ENCODE measurements at regions not wholly inside any gene's neighbourhood (a gene's known extent, or its start where the extent isn't known, plus 50 kb on each side); places are given as distances from the start of the nearest gene placed in this dataset.

DNA sequence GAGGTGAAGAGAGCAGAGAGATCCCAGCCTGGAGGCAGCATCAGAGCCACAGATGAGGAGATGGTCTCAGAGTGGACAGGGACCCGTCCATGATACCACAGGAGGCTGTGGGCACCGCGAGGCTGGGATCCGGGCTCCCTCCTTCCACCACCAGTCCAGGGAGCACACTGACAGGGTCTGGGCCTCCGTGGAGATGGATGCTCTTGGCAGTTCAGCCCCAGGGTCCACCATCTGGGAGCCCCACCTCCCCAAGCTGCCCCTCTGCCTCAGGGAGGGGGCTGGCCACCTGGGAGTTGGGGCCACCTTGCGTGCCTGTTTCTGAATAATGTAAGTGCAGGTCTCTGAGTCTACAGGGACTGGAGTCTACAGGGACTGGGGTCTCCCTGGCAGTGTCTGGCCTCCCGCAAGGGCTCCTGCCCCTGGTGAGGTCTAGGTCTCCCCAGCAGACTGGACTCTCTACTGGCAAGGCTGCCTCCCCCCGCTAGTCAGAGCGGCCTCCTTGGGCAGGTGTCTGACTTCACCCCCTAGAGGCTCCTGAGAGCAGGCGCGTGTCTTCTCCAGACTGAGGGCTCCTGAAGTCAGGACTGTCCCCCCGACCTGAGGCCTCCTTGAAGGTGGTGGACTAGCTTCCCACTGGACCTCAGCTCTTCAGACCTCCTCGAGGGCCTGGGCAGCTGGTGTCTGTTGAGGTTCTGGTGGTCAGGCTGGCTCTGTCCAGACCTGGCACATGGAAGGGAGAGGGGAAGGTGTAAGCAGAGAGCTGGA, 218.5 kb downstream of the PTPRU start:
- DNase-seq (ENCODE audit: low read depth in 3 of 3, low spot score in 1 of 3), result no peak

- no peak for DNase-seq (ENCODE audit: low read depth in 3 of 3, low spot score in 1 of 3)
Measured at GRCh38 chr1:29453502-29454240, 217.3 kb downstream of the PTPRU start.

DNA sequence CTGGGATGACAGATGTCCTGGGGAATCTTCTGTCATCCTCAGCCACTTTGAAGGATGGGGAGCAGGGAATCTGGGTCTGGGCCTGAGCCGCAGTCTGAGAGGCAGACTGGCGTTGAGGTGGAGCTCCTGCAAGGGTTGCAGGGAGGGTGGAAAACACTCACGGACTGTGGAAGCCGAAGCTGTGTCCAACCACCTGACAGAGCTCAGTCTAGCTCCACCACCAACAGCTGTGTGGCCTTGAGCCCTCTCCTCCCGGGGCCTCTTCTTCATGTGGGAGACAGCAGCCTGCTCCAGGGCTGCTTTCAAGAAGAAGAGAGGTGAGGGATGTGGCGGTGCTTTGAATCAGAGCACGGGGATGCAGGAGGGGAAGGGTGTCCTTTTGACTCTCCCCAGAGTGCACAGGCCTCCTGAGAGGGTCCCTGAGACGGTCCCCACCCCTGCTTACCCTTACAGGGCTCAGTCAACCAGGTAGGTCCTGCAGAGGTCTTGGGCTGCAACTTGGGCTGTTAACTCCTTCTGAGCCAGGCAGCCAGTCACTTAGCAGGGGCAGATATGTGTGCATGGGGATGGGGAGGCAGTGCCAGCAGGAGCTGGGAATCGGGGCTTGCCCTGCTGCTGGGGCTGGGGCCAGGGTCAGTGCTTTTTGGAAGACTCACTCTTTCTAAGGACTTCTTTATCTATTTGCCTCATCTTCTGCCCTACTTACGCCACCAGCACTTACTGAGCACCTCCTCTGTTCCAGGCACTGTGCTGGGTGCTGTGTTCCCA, 216.3 kb downstream of the PTPRU start:
- DNase-seq (ENCODE audit: low read depth in 3 of 3, low spot score in 1 of 3), result no peak

DNA sequence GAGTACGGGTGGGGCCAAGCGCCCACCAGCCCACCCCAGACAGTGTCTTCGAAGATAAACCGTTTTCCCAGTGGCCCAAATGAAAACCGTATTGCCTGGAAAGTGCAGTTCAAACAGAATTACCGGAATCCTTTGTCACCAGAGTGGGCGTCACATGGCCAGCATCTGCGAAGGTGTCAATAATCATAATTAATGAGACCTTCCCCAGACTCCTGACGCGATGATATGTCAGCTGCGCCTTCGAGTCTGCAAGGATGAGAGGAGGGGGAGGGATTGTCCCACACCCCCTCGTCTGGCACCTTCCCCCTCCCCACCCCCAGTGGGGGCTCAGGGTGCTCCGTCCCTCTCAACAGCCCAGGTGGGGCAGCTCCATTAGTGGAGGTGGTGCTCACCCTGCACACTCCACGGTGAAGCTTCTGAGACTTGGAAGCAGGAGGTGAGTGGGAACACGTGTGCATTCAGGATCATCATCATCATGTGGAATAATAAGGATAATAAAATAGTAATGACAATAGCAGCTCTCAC, 215.1 kb downstream of the PTPRU start:
- no peak for DNase-seq (ENCODE audit: low read depth in 3 of 3, low spot score in 1 of 3)

GRCh38 chr1:29450591-29450990, 214.3 kb downstream of the PTPRU start:
- no peak for DNase-seq (ENCODE audit: low read depth in 3 of 3, low spot score in 1 of 3)

DNA sequence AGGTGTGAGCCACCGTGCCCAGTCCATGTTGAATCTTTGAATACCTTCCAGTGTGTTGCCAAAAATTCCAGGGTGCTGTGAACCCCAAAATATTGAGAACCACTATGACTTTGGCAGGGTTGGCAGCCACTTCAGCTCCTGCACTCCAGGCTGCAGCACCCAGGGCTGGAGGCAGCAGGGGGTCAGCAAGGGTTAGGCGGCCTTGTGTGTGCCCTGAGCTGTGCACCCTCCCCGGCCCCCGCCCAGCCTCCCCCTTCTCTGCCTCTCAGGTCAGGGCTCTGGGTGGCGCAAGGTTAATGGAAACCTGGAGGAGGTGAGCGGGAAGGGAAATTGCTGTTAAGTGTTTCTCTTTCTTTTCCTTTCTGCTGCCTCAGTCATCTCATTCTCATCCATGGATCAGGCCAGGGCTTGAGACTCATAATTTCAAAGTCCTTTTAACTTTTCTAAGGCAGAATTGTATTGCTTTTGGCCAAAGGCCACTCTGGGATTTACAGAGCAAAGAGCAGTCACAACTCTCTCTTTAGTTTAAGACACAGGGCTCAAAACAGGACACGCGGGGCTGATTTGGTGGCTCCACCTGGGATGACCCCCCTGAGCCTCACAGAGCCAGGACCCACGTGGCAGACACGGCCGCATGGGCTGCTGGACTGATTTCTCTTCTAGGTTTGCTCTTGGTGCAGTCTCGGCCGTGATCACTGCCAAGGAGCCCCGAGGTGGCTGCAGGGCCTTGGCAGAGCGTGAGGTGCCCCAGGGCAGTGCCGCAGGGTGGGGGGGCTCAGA, 212.3 kb downstream of the PTPRU start:
- no peak for DNase-seq (ENCODE audit: low read depth in 3 of 3, low spot score in 1 of 3)

DNA sequence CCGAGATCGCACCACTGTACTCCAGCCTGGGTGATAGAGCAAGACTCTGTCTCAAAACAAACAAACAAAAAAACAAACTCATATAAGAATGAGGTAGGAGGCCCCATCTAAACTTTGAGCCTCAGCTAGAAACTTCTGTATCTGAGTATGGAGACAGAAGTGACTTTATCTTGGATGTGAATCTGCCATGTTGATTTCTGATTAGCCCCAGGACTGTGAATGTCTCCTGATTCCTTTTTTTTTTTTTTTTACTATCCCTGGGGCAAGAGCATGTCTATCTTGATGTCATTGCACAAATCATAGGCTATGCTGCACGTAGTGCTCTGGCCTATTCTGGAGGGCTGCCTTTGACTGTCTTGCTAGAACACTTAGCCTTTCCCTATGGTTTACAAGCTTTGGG, 211.0 kb downstream of the PTPRU start:
- DNase-seq (ENCODE audit: low read depth in 3 of 3, low spot score in 1 of 3), result no peak

DNA sequence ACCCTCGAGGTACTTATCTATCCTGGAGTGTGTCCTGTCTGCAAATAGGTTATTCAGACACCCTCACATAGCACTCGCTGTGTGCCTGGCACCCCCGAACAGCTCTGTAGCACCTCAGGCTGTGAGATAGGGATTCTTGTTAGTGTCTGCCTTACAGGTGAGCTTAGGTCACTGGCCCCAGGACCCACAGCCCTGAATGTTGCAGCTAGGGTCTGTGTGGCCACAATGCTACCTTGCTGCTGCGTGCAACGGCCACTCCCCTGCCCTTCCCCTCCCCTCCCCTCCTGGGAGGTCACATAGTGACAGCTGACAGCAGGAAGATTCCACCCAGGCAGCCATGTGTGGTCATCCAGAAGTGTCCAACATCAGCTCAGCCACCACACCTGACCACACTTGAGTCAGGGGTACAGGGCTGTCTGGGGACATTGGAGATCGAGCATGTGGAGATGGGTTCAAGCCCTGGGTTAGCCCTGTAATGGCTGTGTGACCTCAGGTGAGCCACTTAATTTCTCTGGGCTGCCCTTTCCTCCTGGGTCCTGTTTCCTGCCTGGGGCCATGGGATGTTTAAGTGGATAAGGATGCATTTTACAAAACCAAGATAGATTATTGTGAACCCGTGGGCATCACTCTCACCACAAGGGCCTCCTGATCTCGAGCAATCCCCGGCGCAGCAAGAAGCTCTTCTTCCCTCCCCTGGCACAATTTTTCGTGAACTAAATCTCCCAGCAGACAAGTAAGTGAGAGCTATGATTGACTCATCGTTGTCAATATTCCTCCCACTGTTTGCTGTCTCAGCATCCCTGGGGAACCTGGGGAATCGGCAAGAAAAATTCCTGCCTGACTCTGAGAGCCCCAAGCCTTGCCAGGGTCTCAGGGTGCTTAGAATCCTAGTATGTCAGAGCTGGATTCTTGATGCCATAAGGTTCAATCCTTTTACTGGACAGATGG, 208.7 kb downstream of the PTPRU start:
- DNase-seq (ENCODE audit: low read depth in 3 of 3, low spot score in 1 of 3), result no peak

DNA sequence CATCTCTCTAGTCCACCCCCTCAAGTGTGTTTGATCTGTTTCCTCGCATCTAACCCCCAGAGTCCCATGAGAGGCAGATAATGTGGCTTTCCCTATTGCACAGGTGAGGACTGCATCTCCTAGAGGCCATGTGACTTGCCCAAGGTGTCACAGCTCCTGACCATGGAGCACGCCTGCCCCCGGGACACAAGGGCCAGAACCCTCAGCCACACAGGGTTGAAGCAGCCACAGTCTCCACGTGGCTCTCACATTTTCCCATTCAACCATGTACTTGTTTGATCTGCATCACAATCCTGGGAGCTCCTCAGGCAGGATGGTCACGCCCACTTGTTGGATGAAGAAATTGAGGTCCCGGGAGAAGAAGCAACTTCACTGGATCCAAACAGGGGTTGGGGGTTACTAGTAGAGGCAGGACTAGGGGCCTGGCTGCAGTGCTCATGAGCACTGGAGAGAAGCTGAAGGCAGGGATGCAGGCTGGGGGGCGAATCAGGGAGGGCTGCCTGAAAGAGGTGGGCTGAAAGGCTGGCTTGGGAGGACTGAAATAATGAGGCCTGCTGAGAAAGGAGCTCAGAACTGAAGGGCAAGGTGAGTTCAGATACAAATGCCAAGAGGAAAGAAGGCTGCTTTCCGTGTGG, 207.9 kb downstream of the PTPRU start:
- DNase-seq (ENCODE audit: low read depth in 3 of 3, low spot score in 1 of 3), result no peak

GRCh38 chr1:29441916-29442668, 205.8 kb downstream of the PTPRU start:
- DNase-seq (ENCODE audit: low read depth in 3 of 3, low spot score in 1 of 3), result no peak

GRCh38 chr1:29439615-29440014, 203.3 kb downstream of the PTPRU start:
- DNase-seq (ENCODE audit: low read depth in 3 of 3, low spot score in 1 of 3), result no peak

DNA sequence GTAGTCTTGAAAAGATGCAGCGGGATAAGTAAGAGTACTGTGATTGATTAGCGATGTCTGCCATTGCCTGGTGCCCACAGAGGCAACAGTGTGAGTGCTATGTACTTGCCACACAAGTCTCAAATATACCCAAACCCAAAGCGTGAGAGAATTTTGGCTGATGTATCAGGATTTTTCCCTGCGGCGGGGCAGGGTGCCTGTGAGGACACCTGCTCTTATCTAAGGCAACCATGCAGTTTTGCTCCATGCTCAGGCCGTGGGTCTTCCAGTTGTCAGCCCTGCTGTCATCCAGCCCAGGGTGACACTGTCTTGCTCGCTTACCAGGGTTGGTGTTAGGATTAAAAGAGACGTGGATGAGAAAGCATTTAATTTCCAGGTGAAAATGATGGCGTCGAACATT, 202.7 kb downstream of the PTPRU start:
- DNase-seq (ENCODE audit: low read depth in 3 of 3, low spot score in 1 of 3), result no peak

DNA sequence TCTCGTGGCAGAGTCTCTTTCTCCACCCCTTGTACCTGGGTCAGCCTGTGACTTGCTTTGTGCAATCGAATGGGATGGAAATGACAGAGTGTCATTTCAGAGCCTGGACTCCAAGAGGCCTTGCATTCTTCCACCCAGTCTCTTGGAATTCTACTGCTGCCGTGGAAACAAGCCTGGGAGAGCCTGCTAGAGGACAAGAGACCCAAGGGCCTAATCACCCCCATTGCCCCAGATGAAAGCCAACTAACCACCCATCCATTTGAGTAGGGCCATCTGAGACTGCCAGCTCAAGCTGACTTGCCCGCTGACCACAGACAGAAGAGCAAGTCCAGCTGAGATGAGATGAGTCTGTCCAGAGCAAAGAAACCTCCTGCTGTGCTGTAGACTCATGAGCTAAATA, 201.6 kb downstream of the PTPRU start:
- DNase-seq (ENCODE audit: low read depth in 3 of 3, low spot score in 1 of 3), result no peak

DNA sequence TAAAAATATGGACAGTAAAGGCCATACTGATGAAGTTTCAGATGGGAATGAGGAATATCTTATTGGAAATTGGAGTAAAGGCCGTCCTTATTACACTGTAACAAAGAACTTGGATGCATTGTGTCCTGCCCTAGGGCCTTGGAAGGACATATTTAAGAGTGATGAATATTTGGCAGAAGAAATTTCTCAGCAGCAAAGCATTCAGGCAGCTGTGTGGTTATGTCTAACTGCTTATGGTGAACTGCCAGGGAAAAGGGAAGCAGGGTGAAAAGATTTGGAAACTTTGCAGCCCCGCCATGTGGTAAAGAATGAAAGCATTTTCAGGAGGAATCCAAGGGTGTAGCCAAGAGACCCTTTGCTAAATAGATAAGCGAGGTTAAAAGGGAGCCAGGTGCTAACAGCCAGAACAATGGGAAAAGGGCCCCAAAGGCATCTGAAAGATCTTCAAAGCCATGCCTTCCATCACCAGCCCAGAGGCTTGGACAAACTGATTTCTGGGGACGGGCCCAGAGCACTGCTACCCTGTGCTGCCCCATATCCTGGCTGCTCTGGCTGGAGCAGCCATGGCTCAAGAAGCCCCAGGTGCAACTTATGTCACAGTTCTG, 200.0 kb downstream of the PTPRU start:
- DNase-seq (ENCODE audit: low read depth in 3 of 3, low spot score in 1 of 3), result no peak

- DNase-seq (ENCODE audit: low read depth in 3 of 3, low spot score in 1 of 3), result no peak
Measured at GRCh38 chr1:29433830-29434229, 197.5 kb downstream of the PTPRU start.

- no peak for DNase-seq (ENCODE audit: low read depth in 3 of 3, low spot score in 1 of 3)
Measured at GRCh38 chr1:29431138-29431537, 194.8 kb downstream of the PTPRU start.

GRCh38 chr1:29429656-29430055, 193.3 kb downstream of the PTPRU start:
- no peak for DNase-seq (ENCODE audit: low read depth in 3 of 3, low spot score in 1 of 3)

DNA sequence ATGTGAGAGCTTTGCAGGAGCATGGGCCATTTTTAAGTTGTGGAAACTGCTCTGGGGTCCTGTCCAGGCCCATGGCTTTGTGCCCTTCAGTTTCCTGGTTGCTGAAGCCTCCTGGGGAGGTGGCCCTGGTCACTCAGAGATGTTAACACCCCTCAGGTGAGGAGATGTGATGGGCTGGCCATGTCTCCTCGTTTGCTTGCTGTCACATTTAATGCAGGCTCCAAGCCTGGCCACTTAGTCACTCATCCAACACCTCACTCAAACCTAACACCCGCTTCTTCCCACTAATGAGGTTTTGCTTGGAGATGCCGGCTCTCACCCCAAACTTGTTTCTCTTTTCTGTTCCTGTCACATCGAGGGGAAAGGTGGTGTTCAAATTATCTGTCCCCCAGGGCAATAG, 192.7 kb downstream of the PTPRU start:
- no peak for DNase-seq (ENCODE audit: low read depth in 3 of 3, low spot score in 1 of 3)
